HG02885 (cell line): ENCODE measurements at regions not wholly inside any gene's neighbourhood (a gene's known extent, or its start where the extent isn't known, plus 50 kb on each side); places are given as distances from the start of the nearest gene placed in this dataset.

Experiments used
- ATAC-seq: cut with Tn5 transposase; IDR thresholded peaks from one replicate; pipeline ENCODE4 v1.9.1; 2021; ENCODE audit warnings: mild to moderate bottlenecking; ENCODE audit not compliant: unreplicated experiment, poor library complexity

GRCh38 chr18:32621034-32621433 lies 150.4 kb upstream of the GAREM1 start:
- no peak for ATAC-seq

- ATAC-seq: no peak
These were observed 147.9 kb upstream of the GAREM1 start for GRCh38 chr18:32618546-32618945.

GRCh38 chr18:32613821-32614220 lies 143.1 kb upstream of the GAREM1 start:
- peak; percentile 47 for ATAC-seq

- no peak for ATAC-seq
These were observed 142.0 kb upstream of the GAREM1 start for GRCh38 chr18:32612651-32613050.

- no peak for ATAC-seq
These were observed 139.5 kb upstream of the GAREM1 start for GRCh38 chr18:32610176-32610575.

- ATAC-seq: no peak
These were observed 137.1 kb upstream of the GAREM1 start for GRCh38 chr18:32607816-32608215.

GRCh38 chr18:32598144-32598543 lies 127.5 kb upstream of the GAREM1 start:
- peak; percentile 88 for ATAC-seq

- ATAC-seq: no peak
These were observed 125.8 kb upstream of the GAREM1 start for GRCh38 chr18:32596501-32596900.

GRCh38 chr18:32595832-32596231 lies 125.2 kb upstream of the GAREM1 start:
- ATAC-seq: no peak

GRCh38 chr18:32588191-32588590 lies 117.5 kb upstream of the GAREM1 start:
- no peak for ATAC-seq

- ATAC-seq: no peak
These were observed 112.7 kb upstream of the GAREM1 start for GRCh38 chr18:32583431-32583830.

GRCh38 chr18:32582455-32582854 lies 111.8 kb upstream of the GAREM1 start:
- no peak for ATAC-seq

GRCh38 chr18:32577561-32577960 lies 106.9 kb upstream of the GAREM1 start:
- no peak for ATAC-seq

GRCh38 chr18:32576296-32576916 lies 105.7 kb upstream of the GAREM1 start:
- ATAC-seq: peak; percentile 58

- no peak for ATAC-seq
These were observed 96.3 kb upstream of the GAREM1 start for GRCh38 chr18:32566960-32567359.

GRCh38 chr18:32553640-32554365 lies 83.1 kb upstream of the GAREM1 start:
- ATAC-seq: no peak

GRCh38 chr18:32553174-32553573 lies 82.5 kb upstream of the GAREM1 start:
- no peak for ATAC-seq

- ATAC-seq: peak; percentile 88
These were observed 81.8 kb upstream of the GAREM1 start for GRCh38 chr18:32552421-32553030.

- no peak for ATAC-seq
These were observed 80.3 kb upstream of the GAREM1 start for GRCh38 chr18:32550963-32551362.

GRCh38 chr18:32549248-32550110 lies 78.8 kb upstream of the GAREM1 start:
- ATAC-seq: peak; percentile 88

GRCh38 chr18:32548688-32549087 lies 78.0 kb upstream of the GAREM1 start:
- ATAC-seq: no peak
